KOPT-K1 (cell line): ENCODE measurements at regions not wholly inside any gene's neighbourhood (a gene's known extent, or its start where the extent isn't known, plus 50 kb on each side); places are given as distances from the start of the nearest gene placed in this dataset.

Source experiments
- H3K27ac ChIP-seq: fragments of 200-600 bp; sonication (generic); 2 replicates; pipeline ENCODE4 v1.5.1; 2016; ENCODE audit warnings: antibody characterized with exemption, mild to moderate bottlenecking, low read depth, low read length; ENCODE audit not compliant: poor library complexity, severe bottlenecking
- H3K36me3 ChIP-seq: fragments of 200-600 bp; sonication (generic); 2 replicates; pipeline ENCODE4 v1.5.1; 2017; ENCODE audit warnings: antibody characterized with exemption, mild to moderate bottlenecking, low read length, moderate library complexity; ENCODE audit not compliant: insufficient read depth
- H3K9me3 ChIP-seq: fragments of 200-600 bp; sonication (generic); 2 replicates; pipeline ENCODE4 v1.5.1; 2017; ENCODE audit warnings: antibody characterized with exemption, low read length, mild to moderate bottlenecking; ENCODE audit not compliant: insufficient read depth, poor library complexity, severe bottlenecking

- no peaks in the 10 kb centered on the region for H3K36me3 ChIP-seq
- no peaks in the 10 kb centered on the region for H3K9me3 ChIP-seq
- H3K27ac ChIP-seq, result peak overlapping the region; percentile 100
These were observed 322.8 kb downstream of the UACA start for GRCh38 chr15:70440416-70441138.

- H3K27ac ChIP-seq, result peak overlapping the region; percentile 100
- H3K9me3 ChIP-seq, result no peaks in the 10 kb centered on the region
- H3K36me3 ChIP-seq, result no peaks in the 10 kb centered on the region
These were observed 323.5 kb downstream of the UACA start for GRCh38 chr15:70439880-70440279.

- peak overlapping the region; percentile 100 for H3K27ac ChIP-seq
- H3K9me3 ChIP-seq, result no peaks in the 10 kb centered on the region
- no peaks in the 10 kb centered on the region for H3K36me3 ChIP-seq
These were observed 324.0 kb downstream of the UACA start for GRCh38 chr15:70439304-70439877.

- no peaks in the 10 kb centered on the region for H3K36me3 ChIP-seq
- H3K27ac ChIP-seq, result peak overlapping the region; percentile 100
- no peaks in the 10 kb centered on the region for H3K9me3 ChIP-seq
These were observed 324.6 kb downstream of the UACA start for GRCh38 chr15:70438776-70439175.

GRCh38 chr15:70437882-70438451 lies 325.4 kb downstream of the UACA start:
- no peaks in the 10 kb centered on the region for H3K36me3 ChIP-seq
- peak overlapping the region; percentile 100 for H3K27ac ChIP-seq
- no peaks in the 10 kb centered on the region for H3K9me3 ChIP-seq

GRCh38 chr15:70437089-70437488 lies 326.3 kb downstream of the UACA start:
- H3K27ac ChIP-seq, result peak overlapping the region; percentile 100

GRCh38 chr15:70436428-70436827 lies 326.9 kb downstream of the UACA start:
- Histone ChIP-seq H3K9me3 (no peaks in the 10 kb centered on the region), H3K36me3 (no peaks in the 10 kb centered on the region), H3K27ac (peak overlapping the region; percentile 100)

More at GRCh38 chr15:70437089-70437488, 326.3 kb downstream of the UACA start:
- Histone ChIP-seq H3K9me3 (no peaks in the 10 kb centered on the region), H3K36me3 (no peaks in the 10 kb centered on the region)

GRCh38 chr15:70435872-70436271 lies 327.5 kb downstream of the UACA start:
- Histone ChIP-seq H3K27ac (peak overlapping the region; percentile 100), H3K9me3 (no peaks in the 10 kb centered on the region), H3K36me3 (no peaks in the 10 kb centered on the region)

- no peaks in the 10 kb centered on the region for H3K9me3 ChIP-seq
- no peaks in the 10 kb centered on the region for H3K36me3 ChIP-seq
- H3K27ac ChIP-seq, result peak overlapping the region; percentile 100
These were observed 328.0 kb downstream of the UACA start for GRCh38 chr15:70435369-70435768.

- Histone ChIP-seq H3K27ac (peak overlapping the region; percentile 100), H3K9me3 (peaks cover 7% of the 10 kb centered on the region), H3K36me3 (no peaks in the 10 kb centered on the region)
These were observed 329.6 kb downstream of the UACA start for GRCh38 chr15:70433586-70434324.

GRCh38 chr15:70432924-70433495 lies 330.3 kb downstream of the UACA start:
- Histone ChIP-seq H3K27ac (peak overlapping the region; percentile 100), H3K9me3 (peaks cover 13% of the 10 kb centered on the region), H3K36me3 (no peaks in the 10 kb centered on the region)

- Histone ChIP-seq H3K36me3 (no peaks in the 10 kb centered on the region), H3K27ac (peak overlapping the region; percentile 100), H3K9me3 (peaks cover 13% of the 10 kb centered on the region)
These were observed 331.5 kb downstream of the UACA start for GRCh38 chr15:70431854-70432253.

GRCh38 chr15:70430069-70430468 lies 332.4 kb upstream of the TLE3 start:
- Histone ChIP-seq H3K27ac (peak overlapping the region; percentile 100), H3K36me3 (no peaks in the 10 kb centered on the region), H3K9me3 (peaks cover 13% of the 10 kb centered on the region)

GRCh38 chr15:70429056-70429722 lies 331.5 kb upstream of the TLE3 start:
- Histone ChIP-seq H3K9me3 (peaks cover 20% of the 10 kb centered on the region), H3K27ac (peak overlapping the region; percentile 100), H3K36me3 (no peaks in the 10 kb centered on the region)
